Panc1 (cell line): ENCODE measurements at regions not wholly inside any gene's neighbourhood (a gene's known extent, or its start where the extent isn't known, plus 50 kb on each side); places are given as distances from the start of the nearest gene placed in this dataset.
A peak's percentile ranks its signal among the peaks of the same experiment; 100 is the strongest.

Experiments used
- ATAC-seq: fragments of 200-7000 bp; cut with Tn5 transposase; 2 replicates; pipeline ENCODE4 v1.9.1; 2020; ENCODE audit warnings: mild to moderate bottlenecking, moderate library complexity
- BruUV-seq: library from RNA; stranded (reverse); fragments of 400-500 nt; replicated peaks from 2 replicates; lab custom pipeline; 2021; lab: Mats Ljungman, UMichigan
- CTCF ChIA-PET: fragments of 300-600 bp; sonication (Branson Sonifier 250); formaldehyde crosslinking; loops from one replicate; lab custom pipeline; 2022; ENCODE audit warnings: antibody characterized with exemption; lab: Charles Lee
- POLR2A ChIA-PET: fragments of 300-600 bp; sonication (Branson Sonifier 250); formaldehyde crosslinking; loops from one replicate; lab custom pipeline; 2022; ENCODE audit warnings: antibody characterized with exemption; lab: Charles Lee
- DNase-seq: peaks from one replicate; pipeline ENCODE4 v3.0.0-alpha.2; 2010; ENCODE audit warnings: low read depth, low spot score
- H3K27ac ChIP-seq: 2 replicates; pipeline ENCODE4 v1.5.1; 2011; ENCODE audit warnings: mild to moderate bottlenecking, low read length, inconsistent platforms
- H3K27me3 ChIP-seq: fragments of 200-500 bp; sonication (Bioruptor generic); 2 replicates; pipeline ENCODE4 v1.6.0; 2014; ENCODE audit warnings: low read length, inconsistent platforms; ENCODE audit not compliant: control insufficient read depth, insufficient read depth
- H3K36me3 ChIP-seq: fragments of 200-500 bp; sonication (Bioruptor generic); 2 replicates; pipeline ENCODE4 v1.5.1; 2014; ENCODE audit warnings: inconsistent platforms, mild to moderate bottlenecking, low read length, moderate library complexity; ENCODE audit not compliant: control insufficient read depth, insufficient read depth
- H3K4me1 ChIP-seq: 2 replicates; pipeline ENCODE4 v1.5.1; 2011; ENCODE audit warnings: inconsistent platforms, mild to moderate bottlenecking, low read length, moderate library complexity; ENCODE audit not compliant: control insufficient read depth, insufficient read depth
- H3K4me3 ChIP-seq, 2 experiments: 2 replicates each; pipeline ENCODE4 v1.5.1; 2011 to 2012; ENCODE audit warnings: low read depth in 2 of 2, low read length in 2 of 2, mild to moderate bottlenecking in 2 of 2, inconsistent platforms in 1 of 2, moderate library complexity in 1 of 2
- H3K9me3 ChIP-seq: fragments of 200-500 bp; sonication (Bioruptor generic); 2 replicates; pipeline ENCODE4 v1.5.1; 2014; ENCODE audit warnings: low read depth, mild to moderate bottlenecking, inconsistent platforms, low read length, moderate library complexity; ENCODE audit not compliant: control insufficient read depth, insufficient read depth
- CTCF ChIP-seq: fragments of 450-650 bp; IDR thresholded peaks from 2 replicates; pipeline ENCODE4 v1.5.1; 2017; ENCODE audit warnings: mild to moderate bottlenecking
- POLR2AphosphoS5 ChIP-seq: IDR thresholded peaks from 2 replicates; pipeline ENCODE4 v1.6.1; 2012; ENCODE audit warnings: mild to moderate bottlenecking, low read depth, low read length, moderate library complexity
- REST ChIP-seq, 2 experiments: IDR thresholded peaks; 2 replicates each; pipeline ENCODE4 v1.6.1; 2011 to 2012; ENCODE audit warnings: low read depth in 2 of 2, control low read depth in 1 of 2, low read length in 1 of 2, mild to moderate bottlenecking in 1 of 2, moderate library complexity in 1 of 2; ENCODE audit not compliant: insufficient read depth in 1 of 2
- SIN3A ChIP-seq: IDR thresholded peaks from 2 replicates; pipeline ENCODE4 v1.6.1; 2012; ENCODE audit warnings: low read depth, mild to moderate bottlenecking, low read length, moderate library complexity, borderline replicate concordance; ENCODE audit not compliant: insufficient read depth
- TCF7L2 ChIP-seq: IDR thresholded peaks from 2 replicates; pipeline ENCODE4 v1.6.1; 2011; ENCODE audit warnings: mild to moderate bottlenecking, low read depth, low read length, inconsistent platforms
- in situ Hi-C: cut with HindIII; loops from 2 replicates; pipeline ENCODE4 v1.10.0; 2016; ENCODE audit warnings: low sequenced_read_pairs, low pct_unique_long_range_greater_than_20kb
- intact Hi-C: fragments of 100-400 bp; cut with micrococcal nuclease; formaldehyde crosslinking; loops from one replicate; pipeline ENCODE4 v1.10.0; 2022; ENCODE audit not compliant: unreplicated experiment

GRCh38 chr13:99894840-99895443, 76.6 kb downstream of the ZIC5 start:
- Histone ChIP-seq H3K27me3 (no peaks in the 10 kb centered on the region), H3K36me3 (no peaks in the 10 kb centered on the region), H3K27ac (no peak overlapping the region), H3K4me1 (no peaks in the 10 kb centered on the region; the same call in 1 of the 2 replicates), H3K4me3 (peak overlapping the region; percentile 21 to 49), H3K9me3 (no peaks in the 10 kb centered on the region)
- in situ Hi-C loops, result no loop called here
- intact Hi-C loops, result no loop called here
- no peak for DNase-seq
- ATAC-seq, result peak; percentile 66
- CTCF ChIA-PET, result no interaction called here
- BruUV-seq, result no TSS peak
- TF ChIP-seq POLR2AphosphoS5 (no peak), CTCF (no peak), REST (IDR thresholded peaks at IDR 0.05; ENCODE audit: insufficient read depth in 1 of 2, low read depth in 2 of 2, low read length in 1 of 2) (no peak)
- POLR2A ChIA-PET, result no interaction called here

GRCh38 chr13:99894105-99894839, 77.3 kb downstream of the ZIC5 start:
- CTCF ChIA-PET, result no interaction called here
- POLR2A ChIA-PET, result no interaction called here
- Histone ChIP-seq H3K4me1 (no peaks in the 10 kb centered on the region; the same call in 1 of the 2 replicates), H3K4me3 (no peak overlapping the region; a peak in 3 of 4 replicates), H3K9me3 (no peaks in the 10 kb centered on the region), H3K36me3 (no peaks in the 10 kb centered on the region), H3K27ac (no peak overlapping the region), H3K27me3 (no peaks in the 10 kb centered on the region)
- DNase-seq, result no peak
- in situ Hi-C loops (no loop called here), intact Hi-C loops (no loop called here)
- no TSS peak for BruUV-seq
- no peak for TF ChIP-seq CTCF
- TF ChIP-seq POLR2AphosphoS5, result no peak
- TF ChIP-seq SIN3A, result no peak
- no peak for TF ChIP-seq REST (IDR thresholded peaks at IDR 0.05; ENCODE audit: insufficient read depth in 1 of 2, low read depth in 2 of 2, low read length in 1 of 2)
- TF ChIP-seq TCF7L2, result no peak
- ATAC-seq, result no peak
